Transverse colon (tissue), 4 donors: ENCODE measurements at regions not wholly inside any gene's neighbourhood (a gene's known extent, or its start where the extent isn't known, plus 50 kb on each side); places are given as distances from the start of the nearest gene placed in this dataset.

Source experiments
- CTCF ChIP-seq, 5 experiments: fragments of 200-600 bp in 3 of 5; fragments of 450-650 bp in 2 of 5; sonication (generic) in 3 of 5; IDR thresholded peaks; 1 replicate in 2 of 5; 2 replicates in 3 of 5; pipeline ENCODE4 v1.5.1; 2016 to 2017; ENCODE audit warnings: antibody characterized with exemption in 5 of 5, inconsistent platforms in 3 of 5, mild to moderate bottlenecking in 2 of 5, moderate library complexity in 1 of 5
- EP300 ChIP-seq: sonication (generic); formaldehyde crosslinking; IDR thresholded peaks from one replicate; pipeline ENCODE4 v1.6.1; 2017; ENCODE audit warnings: antibody characterized with exemption, low read depth
- POLR2A ChIP-seq: fragments of 450-650 bp; IDR thresholded peaks from one replicate; pipeline ENCODE4 v1.6.1; 2016; ENCODE audit warnings: antibody characterized with exemption, mild to moderate bottlenecking, moderate library complexity
- POLR2AphosphoS5 ChIP-seq, 3 donors: sonication (generic); formaldehyde crosslinking; IDR thresholded peaks; one replicate each; pipeline ENCODE4 v1.6.1; 2016; ENCODE audit warnings: antibody characterized with exemption in 3 of 3

DNA sequence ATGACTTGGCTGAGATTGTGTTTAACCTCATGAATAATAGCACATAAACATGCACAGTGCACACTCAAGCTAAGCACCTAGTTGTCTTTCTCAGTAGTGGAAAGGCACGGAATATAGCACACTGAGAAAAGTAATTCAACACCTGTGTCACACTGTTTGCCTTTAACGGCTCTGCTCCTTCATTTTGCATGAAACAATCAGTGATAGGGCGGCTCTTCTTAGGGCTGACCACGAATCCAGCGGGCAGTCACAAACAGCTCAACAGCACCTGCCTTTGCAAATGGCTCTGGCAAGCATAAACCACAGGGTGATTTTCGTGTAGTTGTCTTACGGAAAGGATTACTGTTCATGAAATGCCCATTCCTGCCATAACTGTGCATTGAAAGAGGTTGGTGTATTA is 954.0 kb upstream of the TENM3 start:
- TF ChIP-seq POLR2AphosphoS5 (IDR thresholded peaks at IDR 0.05) = no peak
- no peak for TF ChIP-seq POLR2A
- TF ChIP-seq CTCF (IDR thresholded peaks at IDR 0.05) = no peak
- no peak for TF ChIP-seq EP300
